ENCODE measurements at regions not wholly inside any gene's neighbourhood (a gene's known extent, or its start where the extent isn't known, plus 50 kb on each side); places are given as distances from the start of the nearest gene placed in this dataset.

- no peaks in the 10 kb centered on the region for H3K4me1 ChIP-seq (ENCODE audit: control insufficient read depth, insufficient read depth, low read length)
- H3K36me3 ChIP-seq (ENCODE audit: control insufficient read depth, insufficient read depth, low read length) = no peaks in the 10 kb centered on the region
- H3K4me3 ChIP-seq (ENCODE audit: low read length) = no peak overlapping the region
These were observed 1526.0 kb downstream of the CDH8 start for GRCh38 chr16:60510208-60510607.

GRCh38 chr16:60491273-60491672 lies 1545.0 kb downstream of the CDH8 start:
- no peaks in the 10 kb centered on the region for H3K36me3 ChIP-seq (ENCODE audit: control insufficient read depth, insufficient read depth, low read length)
- no peak overlapping the region for H3K4me3 ChIP-seq (ENCODE audit: low read length)
- no peak overlapping the region for H3K27ac ChIP-seq (ENCODE audit: low read depth, low read length)
- H3K4me1 ChIP-seq (ENCODE audit: control insufficient read depth, insufficient read depth, low read length) = no peaks in the 10 kb centered on the region
- no peaks in the 10 kb centered on the region for H3K27me3 ChIP-seq (ENCODE audit: control insufficient read depth, insufficient read depth, low read length)
- H3K9ac ChIP-seq (ENCODE audit: low read length) = no peak overlapping the region

More at GRCh38 chr16:60510208-60510607, 1526.0 kb downstream of the CDH8 start:
- Histone ChIP-seq H3K27me3 (ENCODE audit: control insufficient read depth, insufficient read depth, low read length) (no peaks in the 10 kb centered on the region), H3K27ac (ENCODE audit: low read depth, low read length) (no peak overlapping the region), H3K9ac (ENCODE audit: low read length) (no peak overlapping the region)

- no peaks in the 10 kb centered on the region for H3K4me1 ChIP-seq (ENCODE audit: control insufficient read depth, insufficient read depth, low read length)
- H3K27me3 ChIP-seq (ENCODE audit: control insufficient read depth, insufficient read depth, low read length) = no peaks in the 10 kb centered on the region
- H3K36me3 ChIP-seq (ENCODE audit: control insufficient read depth, insufficient read depth, low read length) = no peaks in the 10 kb centered on the region
- H3K9ac ChIP-seq (ENCODE audit: low read length) = no peak overlapping the region
- H3K27ac ChIP-seq (ENCODE audit: low read depth, low read length) = no peak overlapping the region
- no peak overlapping the region for H3K4me3 ChIP-seq (ENCODE audit: low read length)
These were observed 1550.3 kb downstream of the CDH8 start for GRCh38 chr16:60485872-60486489.

- H3K27me3 ChIP-seq (ENCODE audit: control insufficient read depth, insufficient read depth, low read length) = no peaks in the 10 kb centered on the region
- H3K4me1 ChIP-seq (ENCODE audit: control insufficient read depth, insufficient read depth, low read length) = no peaks in the 10 kb centered on the region
- H3K4me3 ChIP-seq (ENCODE audit: low read length) = no peak overlapping the region
- no peaks in the 10 kb centered on the region for H3K36me3 ChIP-seq (ENCODE audit: control insufficient read depth, insufficient read depth, low read length)
- no peak overlapping the region for H3K9ac ChIP-seq (ENCODE audit: low read length)
- H3K27ac ChIP-seq (ENCODE audit: low read depth, low read length) = no peak overlapping the region
These were observed 1551.3 kb downstream of the CDH8 start for GRCh38 chr16:60484901-60485300.

GRCh38 chr16:60481591-60481990 lies 1554.6 kb downstream of the CDH8 start:
- no peaks in the 10 kb centered on the region for H3K4me1 ChIP-seq (ENCODE audit: control insufficient read depth, insufficient read depth, low read length)
- no peak overlapping the region for H3K9ac ChIP-seq (ENCODE audit: low read length)
- H3K27ac ChIP-seq (ENCODE audit: low read depth, low read length) = no peak overlapping the region
- H3K36me3 ChIP-seq (ENCODE audit: control insufficient read depth, insufficient read depth, low read length) = no peaks in the 10 kb centered on the region
- no peak overlapping the region for H3K4me3 ChIP-seq (ENCODE audit: low read length)
- no peaks in the 10 kb centered on the region for H3K27me3 ChIP-seq (ENCODE audit: control insufficient read depth, insufficient read depth, low read length)

GRCh38 chr16:60478810-60479209 lies 1557.4 kb downstream of the CDH8 start:
- no peaks in the 10 kb centered on the region for H3K36me3 ChIP-seq (ENCODE audit: control insufficient read depth, insufficient read depth, low read length)
- H3K9ac ChIP-seq (ENCODE audit: low read length) = no peak overlapping the region
- no peaks in the 10 kb centered on the region for H3K4me1 ChIP-seq (ENCODE audit: control insufficient read depth, insufficient read depth, low read length)
- no peak overlapping the region for H3K27ac ChIP-seq (ENCODE audit: low read depth, low read length)
- no peaks in the 10 kb centered on the region for H3K27me3 ChIP-seq (ENCODE audit: control insufficient read depth, insufficient read depth, low read length)
- H3K4me3 ChIP-seq (ENCODE audit: low read length) = no peak overlapping the region

GRCh38 chr16:60463986-60464385 lies 1572.3 kb downstream of the CDH8 start:
- H3K4me1 ChIP-seq (ENCODE audit: control insufficient read depth, insufficient read depth, low read length) = no peaks in the 10 kb centered on the region
- H3K36me3 ChIP-seq (ENCODE audit: control insufficient read depth, insufficient read depth, low read length) = no peaks in the 10 kb centered on the region
- H3K27me3 ChIP-seq (ENCODE audit: control insufficient read depth, insufficient read depth, low read length) = no peaks in the 10 kb centered on the region
- H3K27ac ChIP-seq (ENCODE audit: low read depth, low read length) = no peak overlapping the region
- no peak overlapping the region for H3K4me3 ChIP-seq (ENCODE audit: low read length)
- no peak overlapping the region for H3K9ac ChIP-seq (ENCODE audit: low read length)

- H3K4me3 ChIP-seq (ENCODE audit: low read length) = no peak overlapping the region
- no peaks in the 10 kb centered on the region for H3K36me3 ChIP-seq (ENCODE audit: control insufficient read depth, insufficient read depth, low read length)
- H3K27ac ChIP-seq (ENCODE audit: low read depth, low read length) = no peak overlapping the region
- H3K9ac ChIP-seq (ENCODE audit: low read length) = no peak overlapping the region
- H3K27me3 ChIP-seq (ENCODE audit: control insufficient read depth, insufficient read depth, low read length) = no peaks in the 10 kb centered on the region
- H3K4me1 ChIP-seq (ENCODE audit: control insufficient read depth, insufficient read depth, low read length) = no peaks in the 10 kb centered on the region
These were observed 1576.8 kb downstream of the CDH8 start for GRCh38 chr16:60459463-60459862.

- H3K36me3 ChIP-seq (ENCODE audit: control insufficient read depth, insufficient read depth, low read length) = no peaks in the 10 kb centered on the region
- H3K9ac ChIP-seq (ENCODE audit: low read length) = no peak overlapping the region
- H3K27me3 ChIP-seq (ENCODE audit: control insufficient read depth, insufficient read depth, low read length) = no peaks in the 10 kb centered on the region
- H3K27ac ChIP-seq (ENCODE audit: low read depth, low read length) = no peak overlapping the region
- no peaks in the 10 kb centered on the region for H3K4me1 ChIP-seq (ENCODE audit: control insufficient read depth, insufficient read depth, low read length)
- no peak overlapping the region for H3K4me3 ChIP-seq (ENCODE audit: low read length)
These were observed 1578.0 kb downstream of the CDH8 start for GRCh38 chr16:60458255-60458654.

- H3K4me3 ChIP-seq (ENCODE audit: low read length) = no peak overlapping the region
- no peak overlapping the region for H3K9ac ChIP-seq (ENCODE audit: low read length)
- no peaks in the 10 kb centered on the region for H3K27me3 ChIP-seq (ENCODE audit: control insufficient read depth, insufficient read depth, low read length)
- H3K36me3 ChIP-seq (ENCODE audit: control insufficient read depth, insufficient read depth, low read length) = no peaks in the 10 kb centered on the region
- no peaks in the 10 kb centered on the region for H3K4me1 ChIP-seq (ENCODE audit: control insufficient read depth, insufficient read depth, low read length)
- no peak overlapping the region for H3K27ac ChIP-seq (ENCODE audit: low read depth, low read length)
These were observed 1583.6 kb downstream of the CDH8 start for GRCh38 chr16:60452646-60453045.

- H3K9ac ChIP-seq (ENCODE audit: low read length) = no peak overlapping the region
- H3K27me3 ChIP-seq (ENCODE audit: control insufficient read depth, insufficient read depth, low read length) = no peaks in the 10 kb centered on the region
- H3K4me3 ChIP-seq (ENCODE audit: low read length) = no peak overlapping the region
These were observed 1597.3 kb downstream of the CDH8 start for GRCh38 chr16:60438894-60439293.

GRCh38 chr16:60432472-60432871 lies 1603.8 kb downstream of the CDH8 start:
- H3K36me3 ChIP-seq (ENCODE audit: control insufficient read depth, insufficient read depth, low read length) = no peaks in the 10 kb centered on the region
- H3K27me3 ChIP-seq (ENCODE audit: control insufficient read depth, insufficient read depth, low read length) = no peaks in the 10 kb centered on the region
- H3K9ac ChIP-seq (ENCODE audit: low read length) = no peak overlapping the region
- H3K27ac ChIP-seq (ENCODE audit: low read depth, low read length) = no peak overlapping the region
- no peaks in the 10 kb centered on the region for H3K4me1 ChIP-seq (ENCODE audit: control insufficient read depth, insufficient read depth, low read length)
- H3K4me3 ChIP-seq (ENCODE audit: low read length) = no peak overlapping the region

More at GRCh38 chr16:60438894-60439293, 1597.3 kb downstream of the CDH8 start:
- H3K36me3 ChIP-seq (ENCODE audit: control insufficient read depth, insufficient read depth, low read length) = no peaks in the 10 kb centered on the region
- H3K4me1 ChIP-seq (ENCODE audit: control insufficient read depth, insufficient read depth, low read length) = no peaks in the 10 kb centered on the region
- H3K27ac ChIP-seq (ENCODE audit: low read depth, low read length) = no peak overlapping the region

- no peak overlapping the region for H3K27ac ChIP-seq (ENCODE audit: low read depth, low read length)
These were observed 1616.4 kb downstream of the CDH8 start for GRCh38 chr16:60419859-60420258.

More at GRCh38 chr16:60419859-60420258, 1616.4 kb downstream of the CDH8 start:
- no peaks in the 10 kb centered on the region for H3K27me3 ChIP-seq (ENCODE audit: control insufficient read depth, insufficient read depth, low read length)
- no peaks in the 10 kb centered on the region for H3K4me1 ChIP-seq (ENCODE audit: control insufficient read depth, insufficient read depth, low read length)
- no peaks in the 10 kb centered on the region for H3K36me3 ChIP-seq (ENCODE audit: control insufficient read depth, insufficient read depth, low read length)
- H3K4me3 ChIP-seq (ENCODE audit: low read length) = no peak overlapping the region
- H3K9ac ChIP-seq (ENCODE audit: low read length) = no peak overlapping the region

All from rectal smooth muscle tissue (tissue), 1 donor.